Urothelium cell line (cell line): ENCODE measurements at regions not wholly inside any gene's neighbourhood (a gene's known extent, or its start where the extent isn't known, plus 50 kb on each side); places are given as distances from the start of the nearest gene placed in this dataset.
"Not testable (repeated sequence)": the region's sequence is repeated elsewhere in the genome, so short reads cannot be mapped to it uniquely, and the experiment has no call there.

Experiments
- DNase-seq: peaks from one replicate; pipeline ENCODE4 v3.0.0; 2011; ENCODE audit warnings: low spot score, mixed read lengths
- FAIRE-seq: peaks from 2 replicates; lab custom pipeline; 2011; peaks lifted over from hg19 to GRCh38; lab: Jason Lieb, UNC

DNA sequence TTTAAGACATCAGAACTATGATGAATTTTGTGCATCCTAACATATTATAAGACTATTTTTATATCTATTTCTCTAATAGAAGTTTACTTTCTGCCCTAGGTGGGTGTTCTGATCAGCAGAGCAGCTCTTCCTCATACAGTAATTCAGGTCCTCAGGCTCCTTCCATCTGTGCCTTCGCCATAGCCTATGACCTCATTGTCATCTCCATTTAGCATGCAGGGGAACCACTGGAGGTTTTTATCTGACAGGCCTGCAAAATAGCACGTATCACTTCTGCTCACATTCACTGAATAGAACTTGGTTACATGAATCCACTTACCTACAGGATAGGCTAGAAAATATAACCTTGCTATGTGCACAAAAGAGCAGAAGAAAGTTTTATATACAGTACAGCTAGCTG lies 159.4 kb upstream of the CCNH start:
- DNase-seq (no peak), FAIRE-seq (no peak)

DNA sequence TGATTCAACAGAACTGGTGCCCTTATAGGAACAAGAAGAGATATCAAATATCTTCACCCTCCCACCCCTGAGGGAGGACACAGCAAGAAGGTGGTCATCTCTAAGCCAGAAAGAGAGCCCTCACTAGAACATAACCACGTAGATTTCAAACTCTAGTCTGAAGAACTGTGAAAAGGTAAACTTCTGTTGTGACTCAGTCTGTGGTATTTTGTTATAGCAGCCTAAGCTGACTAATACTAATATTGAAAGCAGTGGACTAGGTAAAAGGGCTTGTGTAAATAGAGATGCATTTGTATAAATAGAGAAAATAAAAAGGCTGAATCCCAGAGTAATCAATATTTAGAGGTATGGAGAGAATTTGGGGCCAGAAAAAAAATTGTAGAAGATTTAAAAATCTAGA lies 157.6 kb upstream of the CCNH start:
- FAIRE-seq = no peak
- DNase-seq = no peak

DNA sequence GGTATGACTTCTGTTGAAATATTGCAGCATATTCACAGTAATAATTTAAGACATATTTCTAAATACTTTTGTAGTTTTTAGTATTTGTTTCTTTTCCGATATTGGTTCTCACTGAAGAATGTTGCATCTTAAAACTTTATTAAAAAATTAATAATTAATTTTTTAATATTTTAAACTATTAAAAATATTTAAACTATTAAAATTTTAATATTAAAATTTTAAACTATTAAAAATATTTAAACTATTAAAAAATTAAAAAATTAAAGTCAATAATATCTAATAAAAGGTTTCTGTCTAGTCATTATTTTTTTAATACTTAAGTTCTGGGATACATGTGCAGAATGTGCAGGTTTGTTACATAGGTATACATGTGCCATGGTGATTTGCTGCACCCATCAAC lies 149.3 kb upstream of the CCNH start:
- DNase-seq = no peak
- FAIRE-seq = no peak

DNA sequence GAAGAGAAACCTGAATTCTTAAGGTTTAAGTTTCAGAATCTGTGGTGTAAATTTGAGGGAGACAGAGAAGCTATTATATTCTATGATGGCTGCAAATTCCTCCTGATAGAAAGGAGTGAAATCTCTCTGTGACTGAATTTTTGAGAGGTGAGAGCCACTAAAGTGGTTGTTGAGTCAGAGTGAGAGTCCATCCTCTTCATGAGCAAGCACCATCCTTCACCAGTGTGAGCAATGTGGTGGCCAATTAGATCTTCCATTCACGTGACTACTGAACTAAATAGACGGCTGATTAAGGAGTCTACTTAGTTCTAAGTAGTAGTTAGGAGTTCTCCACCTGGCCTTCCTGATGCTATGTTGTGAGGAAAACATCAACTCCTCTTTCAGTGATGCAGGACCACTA lies 147.8 kb upstream of the CCNH start:
- no peak for DNase-seq
- FAIRE-seq = no peak

DNA sequence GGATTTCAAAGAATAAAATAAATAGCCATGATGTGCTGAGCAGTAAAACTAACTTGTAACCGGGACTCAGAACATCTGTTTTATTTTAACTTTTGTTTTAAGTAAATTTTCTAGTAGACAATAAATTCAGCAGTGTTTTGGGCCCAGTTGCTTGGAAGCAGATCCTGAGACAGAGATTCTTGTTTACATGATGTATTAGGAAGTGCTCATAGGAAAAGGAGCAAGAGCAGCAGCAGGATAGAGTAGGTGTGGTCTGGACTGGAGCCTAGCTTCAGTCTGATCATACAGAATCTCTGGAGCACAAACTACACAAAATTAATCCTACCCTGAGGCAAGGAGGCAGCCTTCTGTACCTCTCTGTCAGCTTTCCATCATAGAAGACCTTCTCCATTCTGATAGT lies 139.2 kb upstream of the CCNH start:
- FAIRE-seq (no peak), DNase-seq (no peak)

DNA sequence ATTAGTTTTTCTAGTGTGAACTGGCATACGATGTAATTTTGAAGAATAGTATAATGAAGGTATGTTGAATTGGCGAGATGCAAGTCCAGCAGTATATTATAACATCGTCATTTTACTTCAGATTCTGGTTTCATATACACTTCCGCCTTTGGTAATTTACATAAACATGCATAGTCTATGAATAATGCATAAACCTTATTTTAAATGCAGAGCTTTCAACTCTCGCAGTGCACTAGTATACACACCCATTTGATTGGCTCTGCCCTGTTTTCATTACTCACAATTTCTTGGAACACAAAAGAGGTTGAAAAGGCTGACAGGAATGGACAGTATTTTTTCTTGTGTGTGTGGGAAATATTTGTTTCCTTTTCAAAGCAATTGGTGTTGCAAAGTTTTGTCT lies 128.9 kb upstream of the CCNH start:
- DNase-seq = no peak
- no peak for FAIRE-seq

DNA sequence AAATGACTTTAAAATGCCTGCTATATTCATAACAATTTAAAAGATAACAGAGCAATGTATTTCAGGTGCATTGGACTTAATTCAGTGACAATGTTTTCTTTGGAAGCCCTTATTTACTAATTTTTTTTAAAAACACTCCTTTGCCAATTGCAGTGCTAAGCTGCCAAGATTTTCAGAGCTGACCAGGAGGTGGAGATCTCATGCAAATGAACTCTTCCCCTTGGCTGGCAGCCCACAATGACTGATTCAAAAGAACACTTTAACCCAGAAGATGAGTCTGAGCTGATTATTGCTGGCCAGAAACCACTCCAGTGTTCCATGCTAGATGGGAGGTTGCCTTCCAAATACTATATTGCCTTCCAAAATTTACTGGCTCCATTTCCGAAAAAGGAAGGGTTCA lies 128.3 kb upstream of the CCNH start:
- FAIRE-seq (no peak), DNase-seq (peak; percentile 20)

DNA sequence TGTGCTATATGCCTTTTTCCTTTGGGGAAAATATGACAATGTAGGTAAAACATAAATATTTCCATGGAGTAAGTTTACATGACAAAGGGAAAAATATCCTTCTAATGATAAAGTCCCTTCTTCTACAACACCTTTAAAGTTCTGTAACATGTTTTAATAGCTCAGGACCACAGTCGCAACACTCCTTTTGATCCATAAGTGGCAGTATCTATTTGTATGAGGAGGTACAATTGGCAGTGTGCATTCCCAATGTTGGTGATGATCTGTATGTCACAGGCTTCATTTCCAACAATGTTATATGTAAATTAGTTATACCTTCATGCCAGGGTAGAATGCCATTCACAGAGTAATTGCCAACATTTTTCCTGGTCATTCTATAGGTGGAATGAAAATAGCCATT lies 127.1 kb upstream of the CCNH start:
- DNase-seq = no peak
- FAIRE-seq = no peak

DNA sequence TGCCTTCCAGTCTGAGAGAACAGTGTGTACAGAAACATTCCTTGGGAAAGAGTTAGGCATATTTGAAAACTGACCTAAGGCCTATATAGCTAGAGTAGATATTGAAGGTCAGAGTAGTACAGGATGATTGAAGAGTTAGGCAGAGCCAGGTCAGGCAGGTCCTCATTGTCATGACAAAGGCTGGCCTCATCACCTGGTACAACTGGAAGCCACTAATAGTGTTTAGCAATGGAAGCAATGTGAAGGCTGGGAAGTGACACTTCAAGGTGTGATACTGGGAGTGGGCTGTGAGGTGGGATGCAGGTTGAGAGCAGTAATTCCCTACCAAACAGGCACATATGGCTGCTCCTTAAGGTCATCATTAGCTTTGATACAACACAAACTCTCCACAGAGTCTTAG lies 123.6 kb upstream of the CCNH start:
- DNase-seq (no peak), FAIRE-seq (no peak)

DNA sequence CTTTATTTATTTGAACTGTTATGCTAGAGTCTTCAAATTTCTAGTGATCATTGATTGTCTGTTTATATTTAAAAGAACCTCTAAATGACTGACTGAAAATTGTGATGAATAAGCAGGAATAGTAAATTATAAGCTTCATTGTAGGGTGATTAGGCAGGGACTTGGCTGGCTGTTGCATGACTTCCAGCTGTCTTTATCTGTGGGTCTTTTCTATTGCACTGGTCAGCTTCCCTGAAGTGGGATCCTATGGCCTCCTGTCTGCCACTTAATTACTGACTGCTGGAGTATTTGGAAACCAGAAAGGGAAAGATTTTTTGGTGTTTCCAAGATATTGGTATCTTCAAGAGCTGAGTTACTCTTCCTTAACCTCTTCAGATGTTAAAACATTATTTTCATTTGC lies 123.0 kb upstream of the CCNH start:
- FAIRE-seq (no peak), DNase-seq (no peak)

DNA sequence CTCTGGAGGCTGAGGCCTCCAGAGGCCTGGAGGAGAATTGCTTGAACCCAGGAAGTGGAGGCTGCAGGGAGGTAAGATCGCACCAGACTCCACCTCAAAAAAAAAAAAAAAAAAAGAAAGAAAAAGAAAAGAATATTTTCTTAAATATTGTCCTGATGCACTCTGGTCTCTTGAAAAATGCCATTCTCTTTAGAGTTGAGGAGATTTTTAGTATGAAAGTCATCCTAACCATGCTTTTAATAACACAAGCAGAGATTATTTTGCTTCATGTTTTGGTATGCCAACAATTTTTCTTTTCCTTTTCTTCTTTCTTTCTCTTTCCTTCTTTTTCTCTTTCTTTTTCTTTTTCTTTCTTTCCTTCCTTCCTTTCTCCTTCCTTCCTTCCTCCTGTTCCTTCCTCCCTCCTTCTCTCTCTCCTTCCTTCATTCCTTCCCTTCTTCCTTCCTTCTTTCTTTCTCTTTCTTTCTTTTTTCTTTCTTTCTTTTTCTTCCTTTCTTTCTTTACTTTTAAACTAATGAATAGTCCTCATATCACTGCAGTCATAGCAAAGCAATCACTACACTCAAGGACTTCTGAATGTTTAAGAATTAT lies 116.9 kb upstream of the CCNH start:
- FAIRE-seq (no peak), DNase-seq (no peak)

DNA sequence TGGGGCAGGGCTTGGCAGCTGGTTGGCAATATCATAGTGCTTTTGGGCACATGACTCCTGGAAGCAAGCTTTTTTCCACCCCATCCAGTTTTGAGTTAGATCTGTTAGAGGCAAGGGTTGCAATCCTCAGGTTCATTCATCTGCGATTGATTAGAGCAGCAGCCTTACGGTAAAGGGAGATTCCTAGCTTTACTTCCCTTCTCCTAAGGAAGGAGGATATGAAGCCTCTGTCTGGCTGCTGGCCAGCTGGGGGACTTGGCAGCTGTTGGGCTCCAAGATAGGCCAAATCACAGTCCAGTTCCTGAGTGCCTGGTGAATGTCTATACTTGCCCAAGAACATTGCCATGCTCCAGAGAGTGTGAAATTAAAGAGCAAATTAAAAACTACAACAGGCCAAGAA lies 113.4 kb upstream of the CCNH start:
- no peak for DNase-seq

DNA sequence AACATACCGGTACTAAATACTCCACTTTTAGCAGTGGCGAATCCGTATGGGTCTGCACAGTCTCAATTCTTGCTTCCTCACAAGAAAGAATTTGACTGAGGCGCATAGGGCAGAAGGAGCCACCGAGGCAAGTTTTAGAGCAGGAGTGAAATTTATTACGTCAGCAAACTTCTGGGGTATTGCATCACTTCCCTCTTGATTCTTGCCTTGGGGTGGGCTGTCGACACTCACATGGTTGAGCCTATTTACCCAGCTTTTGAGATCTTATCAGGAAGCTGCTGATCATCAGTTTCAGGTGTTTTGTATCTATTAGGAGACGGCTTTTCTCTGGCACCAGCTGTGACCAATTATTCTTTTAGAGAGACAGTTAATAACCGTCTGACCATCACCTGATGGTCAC lies 111.5 kb upstream of the CCNH start:
- no peak for FAIRE-seq
- DNase-seq = no peak

More for the DNA sequence above, 113.4 kb upstream of the CCNH start:
- FAIRE-seq = no peak

DNA sequence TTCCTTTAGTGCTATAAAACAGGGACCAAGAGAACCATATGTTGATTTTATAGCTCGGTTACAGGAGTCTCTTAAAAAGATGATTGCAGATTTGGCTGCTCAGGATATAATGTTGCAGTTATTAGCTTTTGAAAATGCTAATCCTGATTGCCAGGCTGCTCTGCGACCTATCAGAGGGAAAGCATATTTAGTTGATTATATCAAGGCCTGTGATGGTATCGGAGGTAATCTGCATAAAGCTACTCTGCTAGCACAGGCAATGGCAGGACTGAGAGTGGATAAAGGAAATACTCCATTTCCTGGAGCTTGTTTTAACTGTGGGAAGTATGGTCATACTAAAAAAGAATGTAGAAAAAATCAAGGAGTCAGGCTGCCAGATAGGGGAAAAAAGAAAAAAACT lies 99.0 kb upstream of the CCNH start:
- FAIRE-seq, DNase-seq: not testable (repeated sequence)

DNA sequence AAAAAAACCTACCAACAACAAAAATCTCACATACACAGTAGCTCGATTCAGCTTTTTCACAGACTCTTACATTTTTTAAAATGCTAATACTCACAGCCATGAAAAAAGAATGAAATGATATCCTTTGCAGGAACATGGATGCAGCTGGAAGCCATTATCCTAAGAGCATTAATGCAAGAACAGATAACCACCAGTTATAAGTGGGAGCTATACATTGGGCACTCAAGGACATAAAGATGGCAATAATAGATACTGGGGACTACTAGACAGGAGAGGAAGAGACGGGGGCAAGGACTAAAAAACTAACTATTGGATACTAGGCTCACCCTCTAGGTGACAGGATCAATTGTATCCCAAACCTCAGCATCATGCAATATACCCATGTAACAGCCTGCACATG lies 90.3 kb upstream of the CCNH start:
- DNase-seq (no peak), FAIRE-seq (no peak)

DNA sequence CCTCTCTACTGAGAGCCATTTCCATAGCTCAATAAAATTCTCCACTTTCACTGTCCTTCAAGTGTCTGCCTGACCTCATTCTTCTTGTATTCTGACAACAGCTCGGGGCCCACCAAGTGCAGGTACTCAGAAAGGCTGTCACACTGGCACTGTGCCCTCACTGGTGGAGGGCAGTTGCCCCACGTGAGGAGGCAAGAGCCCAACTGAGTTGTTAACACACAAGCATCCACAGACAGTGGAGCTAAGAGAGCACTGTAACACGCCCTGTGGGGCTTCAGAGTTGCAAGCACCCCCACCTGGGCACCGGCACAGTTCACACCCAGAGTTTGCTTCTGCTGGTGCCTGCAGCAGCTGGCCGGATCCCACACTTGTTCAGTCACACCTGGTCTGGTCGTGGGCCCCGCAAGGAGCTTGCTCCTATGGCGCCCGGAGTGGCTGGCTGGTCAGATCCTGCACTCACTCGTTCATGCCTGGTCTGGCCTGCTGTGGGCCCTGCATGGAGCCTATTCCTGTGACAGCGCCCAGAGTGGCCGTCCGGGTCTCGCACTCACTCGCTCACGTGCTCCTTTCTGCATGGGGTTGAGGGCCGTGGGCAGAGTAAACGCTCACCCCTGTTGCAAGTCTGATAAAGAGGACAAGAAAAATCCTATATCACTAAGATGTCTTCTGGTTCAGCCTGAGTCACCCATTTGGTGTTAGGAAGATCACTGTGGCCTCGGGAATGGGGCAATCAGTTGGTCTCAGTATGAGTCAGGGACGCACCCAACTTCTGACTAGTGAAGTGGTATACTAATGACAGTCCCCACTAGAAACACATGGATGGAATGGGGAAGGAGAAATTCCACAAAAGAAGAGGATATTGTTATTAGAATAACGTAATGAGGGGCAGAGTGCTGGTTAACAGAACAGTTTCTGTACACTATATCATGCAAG lies 87.0 kb upstream of the CCNH start:
- DNase-seq (no peak), FAIRE-seq (no peak)
